ENCODE measurements at regions not wholly inside any gene's neighbourhood (a gene's known extent, or its start where the extent isn't known, plus 50 kb on each side); places are given as distances from the start of the nearest gene placed in this dataset.

DNA sequence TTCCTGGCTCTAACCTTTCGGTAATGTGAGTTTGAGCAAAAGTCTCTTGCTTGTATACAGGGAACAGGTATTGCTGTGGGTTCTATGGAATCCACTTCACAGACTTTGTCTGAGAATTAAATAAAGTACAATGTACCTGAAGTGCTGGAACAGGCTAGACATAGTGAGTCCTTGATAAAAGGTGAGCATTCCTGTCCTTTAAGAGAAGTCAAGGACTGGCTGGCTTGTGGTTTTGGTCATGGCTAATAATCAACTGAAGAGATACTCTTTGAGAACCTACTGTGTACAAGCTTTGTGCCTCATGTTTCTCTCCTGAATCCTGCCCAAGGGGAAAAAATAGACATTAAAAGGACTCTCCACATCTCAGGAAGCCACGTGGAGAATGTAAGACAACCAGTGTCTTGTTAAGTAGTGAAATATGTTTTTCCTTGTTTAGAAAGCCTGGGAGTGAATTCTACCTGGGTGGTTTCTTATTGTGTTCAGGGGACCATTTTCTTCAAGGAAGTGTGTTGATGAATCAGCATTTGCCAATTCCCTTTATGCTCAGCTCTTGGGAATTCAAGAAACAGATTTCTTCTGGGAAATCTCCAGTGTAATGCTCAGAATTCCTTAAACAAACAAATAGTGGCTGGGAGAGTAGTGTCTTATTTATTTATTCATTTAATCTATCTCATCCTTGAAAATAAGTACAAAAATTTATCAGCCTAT, 55.2 kb upstream of the PLD5 start:
- no peak for TF ChIP-seq CTCF (optimal IDR thresholded peaks at IDR 0.05 in 1 of 3, IDR thresholded peaks at IDR 0.05 in 1 of 3, conservative IDR thresholded peaks at IDR 0.05 in 1 of 3; ENCODE audit: extremely low read depth in 1 of 3, insufficient read depth in 2 of 3, low read length in 3 of 3)
- TF ChIP-seq EZH2 (IDR thresholded peaks at IDR 0.05; ENCODE audit: low read length): no peak

All from keratinocyte (primary cell).